Kidney (tissue), 13 donors: ENCODE measurements at regions not wholly inside any gene's neighbourhood (a gene's known extent, or its start where the extent isn't known, plus 50 kb on each side); places are given as distances from the start of the nearest gene placed in this dataset.

Experiments used
- DNase-seq, 5 donors: peaks; one replicate each; pipeline ENCODE4 v3.0.0-alpha.2; 2013 to 2020
- FAIRE-seq: peaks from 2 replicates; lab custom pipeline; 2012; peaks lifted over from hg19 to GRCh38; lab: Jason Lieb, UNC
- H3K27ac ChIP-seq, 2 donors: one replicate each; pipeline ENCODE4 v1.7.0; 2013; ENCODE audit warnings: low read depth in 2 of 2, low read length in 2 of 2, inconsistent platforms in 1 of 2
- H3K27me3 ChIP-seq: one replicate; pipeline ENCODE4 v1.7.1; 2013; ENCODE audit warnings: low read length, inconsistent platforms; ENCODE audit not compliant: control insufficient read depth, insufficient read depth
- H3K36me3 ChIP-seq, 3 donors: one replicate each; pipeline versions ENCODE4 v1.7.0 to v1.7.1; 2013; ENCODE audit warnings: low read length in 3 of 3, control low read depth in 1 of 3, inconsistent platforms in 1 of 3; ENCODE audit not compliant: insufficient read depth in 3 of 3, control insufficient read depth in 2 of 3
- H3K4me1 ChIP-seq, 3 donors: one replicate each; pipeline versions ENCODE4 v1.7.0 to v1.7.1; 2013; ENCODE audit warnings: low read length in 3 of 3, inconsistent platforms in 1 of 3, low read depth in 1 of 3; ENCODE audit not compliant: control insufficient read depth in 2 of 3, insufficient read depth in 2 of 3
- H3K4me3 ChIP-seq, 3 donors: one replicate each; pipeline versions ENCODE4 v1.7.0 to v1.8.1; 2013; ENCODE audit warnings: low read length in 3 of 3, control low read depth in 1 of 3, inconsistent platforms in 1 of 3
- H3K9ac ChIP-seq, 3 donors: one replicate each; pipeline versions ENCODE4 v1.7.0 to v1.7.1; 2013; ENCODE audit warnings: low read length in 3 of 3, control low read depth in 1 of 3, inconsistent platforms in 1 of 3
- H3K9me3 ChIP-seq, 3 donors: one replicate each; pipeline versions ENCODE4 v1.7.0 to v1.7.1; 2013; ENCODE audit warnings: low read length in 3 of 3, control low read depth in 1 of 3, inconsistent platforms in 1 of 3; ENCODE audit not compliant: control insufficient read depth in 2 of 3, insufficient read depth in 1 of 3
- intact Hi-C: fragments of 100-400 bp; cut with DNase I; formaldehyde crosslinking; loops from one replicate; pipeline ENCODE4 v1.11.1; 2022
- TF ChIP-seq, protein P1 (sequence below): IDR thresholded peaks from 3 replicates; pipeline ENCODE4 v1.5.1; 2012; ENCODE audit warnings: mild to moderate bottlenecking, moderate library complexity, borderline replicate concordance; ENCODE audit not compliant: insufficient read depth; ENCODE audit errors: extremely low read depth
- donor health status: control.
- donor health status: control.
- donor health status: control.
- donor health status: control.
- donor health status: control.
- donor health status: DM: yes; HTN: yes; CAD: no.
- donor health status: Normal renal cell carcinoma (clear cell type).

DNA sequence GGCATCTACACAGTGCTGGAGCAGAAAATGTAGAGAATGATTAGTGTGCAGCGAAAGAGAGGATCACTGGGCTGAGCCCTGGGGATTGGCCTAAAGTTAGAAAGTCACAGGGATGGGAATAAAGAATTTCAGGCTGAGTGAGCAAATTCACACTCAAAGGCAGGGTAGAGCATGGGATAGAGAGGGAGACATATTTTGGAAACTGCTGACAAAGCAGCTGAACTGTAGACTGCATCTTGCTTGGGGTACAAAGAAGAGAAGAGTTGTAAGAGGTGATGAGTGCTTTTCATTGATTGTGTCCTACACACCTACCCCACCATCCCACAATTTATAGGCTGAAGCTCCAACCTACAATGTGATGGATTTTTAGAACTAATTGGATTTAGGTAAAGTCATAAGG is 677.8 kb downstream of the TAF11L14 start:
- H3K9ac ChIP-seq, result no peak overlapping the region
- no peaks in the 10 kb centered on the region for H3K4me1 ChIP-seq
- intact Hi-C loops, result loop anchor here (10.0 kb wide), 1 partner anchor 1097 kb away; the partner anchor contains the start of gene BASP1
- no peaks in the 10 kb centered on the region for H3K9me3 ChIP-seq
- FAIRE-seq, result no peak
- H3K36me3 ChIP-seq, result no peaks in the 10 kb centered on the region
- H3K4me3 ChIP-seq, result no peak overlapping the region
- no peak for DNase-seq
- no peaks in the 10 kb centered on the region for H3K27me3 ChIP-seq
- TF ChIP-seq, protein P1, sequence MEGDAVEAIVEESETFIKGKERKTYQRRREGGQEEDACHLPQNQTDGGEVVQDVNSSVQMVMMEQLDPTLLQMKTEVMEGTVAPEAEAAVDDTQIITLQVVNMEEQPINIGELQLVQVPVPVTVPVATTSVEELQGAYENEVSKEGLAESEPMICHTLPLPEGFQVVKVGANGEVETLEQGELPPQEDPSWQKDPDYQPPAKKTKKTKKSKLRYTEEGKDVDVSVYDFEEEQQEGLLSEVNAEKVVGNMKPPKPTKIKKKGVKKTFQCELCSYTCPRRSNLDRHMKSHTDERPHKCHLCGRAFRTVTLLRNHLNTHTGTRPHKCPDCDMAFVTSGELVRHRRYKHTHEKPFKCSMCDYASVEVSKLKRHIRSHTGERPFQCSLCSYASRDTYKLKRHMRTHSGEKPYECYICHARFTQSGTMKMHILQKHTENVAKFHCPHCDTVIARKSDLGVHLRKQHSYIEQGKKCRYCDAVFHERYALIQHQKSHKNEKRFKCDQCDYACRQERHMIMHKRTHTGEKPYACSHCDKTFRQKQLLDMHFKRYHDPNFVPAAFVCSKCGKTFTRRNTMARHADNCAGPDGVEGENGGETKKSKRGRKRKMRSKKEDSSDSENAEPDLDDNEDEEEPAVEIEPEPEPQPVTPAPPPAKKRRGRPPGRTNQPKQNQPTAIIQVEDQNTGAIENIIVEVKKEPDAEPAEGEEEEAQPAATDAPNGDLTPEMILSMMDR, result no peak
- no peak overlapping the region for H3K27ac ChIP-seq

DNA sequence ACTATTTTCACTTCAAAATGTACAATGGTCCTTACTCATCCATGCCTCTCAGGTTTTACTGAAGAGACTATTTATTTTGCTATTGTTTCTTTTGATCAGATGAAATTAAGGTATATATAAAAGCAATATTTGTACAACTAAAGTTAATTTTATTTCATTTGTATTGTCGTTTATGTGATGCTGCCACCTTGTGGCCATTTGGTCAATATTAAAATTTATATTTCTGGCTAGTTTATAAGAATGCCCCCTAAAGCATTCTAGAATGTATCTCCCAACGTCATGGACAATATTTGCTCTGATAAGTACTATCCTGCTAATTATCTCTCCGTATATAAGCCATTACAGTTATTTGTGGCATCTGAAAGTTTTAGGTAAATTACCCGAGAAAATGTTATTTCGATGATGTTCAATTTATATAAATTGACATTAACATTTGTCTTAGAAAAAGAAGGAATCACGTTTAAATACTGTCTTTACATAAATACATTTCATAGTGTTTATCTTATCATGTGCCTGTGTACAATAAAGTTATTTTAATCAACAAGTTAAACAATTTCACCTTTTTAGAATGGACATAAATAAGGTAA is 680.0 kb downstream of the TAF11L14 start:
- Histone ChIP-seq H3K4me3 (no peak overlapping the region), H3K27ac (no peak overlapping the region), H3K4me1 (no peaks in the 10 kb centered on the region), H3K27me3 (no peaks in the 10 kb centered on the region), H3K36me3 (no peaks in the 10 kb centered on the region), H3K9me3 (no peaks in the 10 kb centered on the region), H3K9ac (no peak overlapping the region)
- intact Hi-C loops, result loop anchor here (10.0 kb wide), 1 partner anchor 1099 kb away; the partner anchor contains the start of gene BASP1
- TF ChIP-seq, protein P1, result no peak
- peak; percentile 29 for FAIRE-seq
- DNase-seq, result peak in 1 of 5 donors; percentile 40

DNA sequence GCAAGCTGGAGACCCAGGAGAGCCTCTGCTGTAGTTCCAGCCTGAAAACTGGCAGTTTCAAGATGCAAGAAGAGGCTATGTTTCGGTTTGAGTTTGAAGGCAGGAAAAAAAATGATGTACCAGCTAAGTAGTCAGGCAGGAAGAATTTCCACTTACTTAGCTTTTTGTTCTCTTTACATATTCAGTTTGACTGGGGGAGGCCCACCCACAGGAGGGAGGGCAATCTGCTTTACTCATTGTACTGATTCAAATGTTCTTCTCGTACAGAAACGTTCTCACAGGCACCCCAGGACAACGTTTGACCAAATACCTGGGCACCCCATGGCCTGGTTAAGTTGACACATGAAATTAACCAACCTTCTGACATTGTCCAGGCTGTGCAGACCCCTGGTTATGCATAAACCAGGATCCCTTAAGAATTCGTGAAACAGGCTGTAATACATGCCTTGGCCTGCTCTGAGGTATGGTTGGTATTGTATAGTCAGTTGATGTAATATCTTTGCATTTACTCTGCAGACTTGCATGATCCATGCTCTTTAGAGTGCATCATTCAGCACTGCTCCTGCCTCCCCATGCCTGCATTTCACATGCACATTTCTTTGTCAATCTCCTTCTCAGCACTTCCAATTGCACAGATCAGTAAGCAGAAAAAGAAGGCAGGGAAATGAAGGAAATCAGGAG is 687.1 kb downstream of the TAF11L14 start:
- Histone ChIP-seq H3K9ac (no peak overlapping the region), H3K36me3 (no peaks in the 10 kb centered on the region), H3K27ac (no peak overlapping the region), H3K27me3 (no peaks in the 10 kb centered on the region), H3K4me1 (no peaks in the 10 kb centered on the region), H3K4me3 (no peak overlapping the region), H3K9me3 (no peaks in the 10 kb centered on the region)
- FAIRE-seq, result no peak
- intact Hi-C loops, result no loop called here
- no peak for DNase-seq
- TF ChIP-seq, protein P1, result no peak
